ENCODE measurements at regions not wholly inside any gene's neighbourhood (a gene's known extent, or its start where the extent isn't known, plus 50 kb on each side); places are given as distances from the start of the nearest gene placed in this dataset.

DNA sequence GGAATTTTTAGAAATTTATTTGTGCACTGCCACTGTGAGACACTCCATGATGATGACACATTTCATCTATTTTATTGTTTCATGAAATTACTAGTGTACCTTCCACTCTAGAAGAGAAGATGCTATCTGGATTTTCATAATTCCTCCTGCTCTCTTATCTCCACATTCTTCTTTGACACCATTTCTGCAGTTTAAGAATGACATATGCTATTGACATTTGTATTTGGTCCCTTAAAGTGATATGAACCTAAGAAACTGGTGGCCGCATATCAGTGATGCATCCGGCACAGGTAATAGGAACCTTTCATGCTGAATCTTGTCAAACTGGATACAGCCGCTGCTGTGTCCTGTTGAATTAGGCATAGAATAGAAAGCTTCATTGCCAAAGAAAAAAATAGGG, 696.3 kb downstream of the TMEM121 start:
- TF ChIP-seq, protein P1, sequence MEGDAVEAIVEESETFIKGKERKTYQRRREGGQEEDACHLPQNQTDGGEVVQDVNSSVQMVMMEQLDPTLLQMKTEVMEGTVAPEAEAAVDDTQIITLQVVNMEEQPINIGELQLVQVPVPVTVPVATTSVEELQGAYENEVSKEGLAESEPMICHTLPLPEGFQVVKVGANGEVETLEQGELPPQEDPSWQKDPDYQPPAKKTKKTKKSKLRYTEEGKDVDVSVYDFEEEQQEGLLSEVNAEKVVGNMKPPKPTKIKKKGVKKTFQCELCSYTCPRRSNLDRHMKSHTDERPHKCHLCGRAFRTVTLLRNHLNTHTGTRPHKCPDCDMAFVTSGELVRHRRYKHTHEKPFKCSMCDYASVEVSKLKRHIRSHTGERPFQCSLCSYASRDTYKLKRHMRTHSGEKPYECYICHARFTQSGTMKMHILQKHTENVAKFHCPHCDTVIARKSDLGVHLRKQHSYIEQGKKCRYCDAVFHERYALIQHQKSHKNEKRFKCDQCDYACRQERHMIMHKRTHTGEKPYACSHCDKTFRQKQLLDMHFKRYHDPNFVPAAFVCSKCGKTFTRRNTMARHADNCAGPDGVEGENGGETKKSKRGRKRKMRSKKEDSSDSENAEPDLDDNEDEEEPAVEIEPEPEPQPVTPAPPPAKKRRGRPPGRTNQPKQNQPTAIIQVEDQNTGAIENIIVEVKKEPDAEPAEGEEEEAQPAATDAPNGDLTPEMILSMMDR (IDR thresholded peaks at IDR 0.05) = no peak
- no peak for TF ChIP-seq ZFX (IDR thresholded peaks at IDR 0.05; ENCODE audit: borderline replicate concordance)

Data from 22Rv1 (cell line).